GM12874 (cell line): ENCODE measurements at regions not wholly inside any gene's neighbourhood (a gene's known extent, or its start where the extent isn't known, plus 50 kb on each side); places are given as distances from the start of the nearest gene placed in this dataset.

Experiments
- CTCF ChIP-seq: IDR thresholded peaks from 2 replicates; pipeline ENCODE4 v1.5.1; 2011; ENCODE audit warnings: low read depth, mild to moderate bottlenecking, control low read depth, low read length, moderate library complexity; ENCODE audit not compliant: insufficient read depth

DNA sequence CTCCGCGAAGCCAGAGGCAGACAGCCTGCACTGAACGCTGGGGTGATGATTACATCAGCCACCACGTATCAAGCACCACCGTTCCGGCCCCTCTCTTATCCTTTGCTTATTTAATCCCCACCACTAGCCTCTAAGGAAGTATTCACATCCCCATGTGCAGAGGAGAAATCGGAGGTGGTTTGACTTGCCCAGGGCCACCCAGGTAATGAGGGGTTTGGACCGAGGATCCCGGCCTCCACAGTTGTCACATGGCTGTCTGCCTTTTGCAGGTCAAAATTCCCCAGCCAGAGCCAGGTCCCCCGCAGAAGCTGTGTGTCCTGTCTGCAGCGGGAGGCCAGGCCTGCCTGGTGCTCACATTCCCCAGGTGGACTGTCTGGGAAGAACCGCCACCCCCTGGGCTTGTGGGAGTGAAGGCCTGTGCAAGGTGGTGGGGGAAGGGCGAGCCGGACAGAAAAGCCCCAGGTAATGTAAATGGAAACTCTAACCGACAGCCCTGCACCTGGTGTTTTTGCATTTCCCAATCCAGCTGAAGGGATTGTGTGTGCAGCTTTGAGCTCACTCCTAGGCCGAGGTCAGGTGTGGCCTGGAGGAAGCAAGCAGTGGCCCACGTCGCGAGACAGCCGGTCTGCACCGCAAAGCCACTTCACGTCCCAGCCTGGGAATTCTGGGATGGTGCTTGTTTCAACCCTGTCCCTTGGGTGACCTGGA lies 108.5 kb upstream of the ID2 start:
- TF ChIP-seq CTCF, result no peak

DNA sequence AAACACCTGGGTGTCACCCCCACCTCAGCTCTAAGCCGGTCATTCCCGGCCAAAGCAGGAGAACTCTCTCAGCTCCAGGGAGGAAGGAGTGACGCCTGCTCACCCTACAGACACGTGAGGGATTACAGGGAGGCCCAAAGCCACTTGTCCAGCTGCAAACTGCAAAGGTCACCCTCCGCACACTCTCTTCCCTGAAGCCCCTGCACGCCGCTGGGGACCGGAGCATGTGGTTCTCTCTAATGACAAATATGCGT lies 108.0 kb upstream of the ID2 start:
- no peak for TF ChIP-seq CTCF

DNA sequence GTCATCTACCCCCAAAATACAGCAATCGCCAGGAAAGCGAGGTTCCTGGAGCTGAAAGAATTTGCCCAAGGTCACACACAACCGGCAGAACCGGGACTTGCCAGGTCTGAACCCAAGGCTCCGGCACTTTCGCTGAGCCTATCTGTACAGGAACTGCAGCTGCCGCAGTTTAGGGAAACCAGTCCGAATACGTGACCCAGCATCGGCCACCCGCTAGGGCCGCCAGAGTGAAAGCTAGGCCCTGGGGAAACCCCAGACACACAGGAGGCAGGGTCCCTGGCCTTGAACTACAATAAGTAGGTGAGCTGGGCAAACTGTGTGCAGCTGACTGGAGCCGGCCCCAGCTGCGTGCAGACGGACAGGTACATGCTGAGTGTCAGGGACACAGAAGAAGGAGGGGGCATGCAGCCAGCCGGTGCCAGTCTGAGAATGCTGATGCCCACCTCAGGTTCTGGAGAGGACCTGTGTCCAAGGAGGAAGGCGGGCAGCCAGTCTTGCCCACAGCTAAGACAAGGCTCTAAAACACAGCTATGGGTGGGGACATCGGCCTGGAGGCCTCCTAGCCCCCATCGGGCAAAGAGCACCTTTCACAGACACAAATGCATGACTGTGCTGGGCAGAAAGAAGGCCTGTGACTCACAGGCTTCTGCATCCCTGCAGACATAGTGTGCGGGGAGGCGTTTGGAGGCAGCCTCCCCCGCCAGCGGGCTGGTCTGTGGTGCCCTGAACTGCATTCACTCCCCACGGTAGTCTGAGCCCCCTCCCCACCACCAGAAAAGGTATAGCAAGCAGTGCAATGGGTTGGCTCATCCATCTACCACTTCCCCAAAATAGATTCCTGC lies 107.4 kb upstream of the ID2 start:
- no peak for TF ChIP-seq CTCF

DNA sequence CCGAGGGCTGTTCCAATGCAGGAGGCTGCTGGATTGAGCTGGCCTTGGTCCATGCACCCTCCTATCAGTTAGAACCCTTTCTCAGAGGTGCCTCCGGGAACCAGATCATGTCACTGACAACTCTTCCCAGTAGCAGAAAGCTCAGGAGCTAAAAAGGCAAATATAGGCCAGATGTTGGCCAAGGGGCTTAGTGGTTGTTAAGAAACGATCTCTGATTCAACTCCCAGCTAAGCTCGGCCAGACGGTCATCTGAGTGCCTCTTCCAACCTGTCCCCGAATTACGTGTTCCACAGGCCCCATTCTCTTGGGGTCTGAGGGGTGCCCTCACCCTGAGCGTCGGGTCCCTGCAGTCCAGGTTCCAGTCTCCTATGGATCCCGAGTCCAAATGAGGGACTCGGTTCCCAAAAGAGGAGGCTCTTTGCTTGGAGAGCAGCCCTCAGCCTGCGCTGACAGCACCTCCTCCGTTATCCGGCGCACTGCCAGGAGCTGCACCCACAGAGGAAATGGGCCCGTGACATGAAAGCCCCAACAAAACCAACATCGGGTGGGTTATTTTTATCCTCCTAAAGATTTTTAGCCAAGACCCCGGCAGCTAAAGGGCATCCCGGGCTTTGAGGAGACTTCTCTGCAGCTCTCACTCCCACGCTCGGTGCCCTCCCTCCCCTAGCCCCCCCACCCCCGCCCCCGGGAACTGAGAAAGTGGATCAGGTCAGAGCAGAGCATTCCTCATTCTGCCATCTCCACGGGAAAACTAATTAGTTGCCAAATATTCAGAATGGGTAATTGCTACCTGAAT lies 106.6 kb upstream of the ID2 start:
- TF ChIP-seq CTCF, result no peak

GRCh38 chr2:8575834-8576423 lies 105.9 kb upstream of the ID2 start:
- TF ChIP-seq CTCF, result no peak

GRCh38 chr2:8576525-8577167 lies 105.2 kb upstream of the ID2 start:
- no peak for TF ChIP-seq CTCF
